Adrenal gland (tissue), 9 donors: ENCODE measurements at regions not wholly inside any gene's neighbourhood (a gene's known extent, or its start where the extent isn't known, plus 50 kb on each side); places are given as distances from the start of the nearest gene placed in this dataset.

Experiments used
- DNase-seq, 7 donors: peaks; one replicate each; pipeline ENCODE4 v3.0.0-alpha.2; 2019 to 2020
- H3K27ac ChIP-seq, 5 donors: fragments of 200-600 bp; sonication (generic) in 4 of 5; 1 replicate in 3 of 5; 2 replicates in 2 of 5; pipeline versions ENCODE4 v1.5.1 to v1.8.0; 2016 to 2020; ENCODE audit warnings: mild to moderate bottlenecking in 1 of 5
- H3K27me3 ChIP-seq: fragments of 200-600 bp; 2 replicates; pipeline ENCODE4 v1.8.0; 2021
- H3K36me3 ChIP-seq, 2 donors: fragments of 200-600 bp; replicated peaks in 1 of 2; 1 replicate in 1 of 2; 2 replicates in 1 of 2; pipeline versions ENCODE4 v1.5.1 to v1.8.0; 2018 to 2022
- H3K4me1 ChIP-seq, 2 donors: fragments of 200-600 bp; replicated peaks in 1 of 2; 1 replicate in 1 of 2; 2 replicates in 1 of 2; pipeline versions ENCODE4 v1.5.1 to v1.8.0; 2018 to 2021
- H3K4me3 ChIP-seq, 4 donors: fragments of 200-600 bp; sonication (generic) in 3 of 4; one replicate each; pipeline ENCODE4 v1.5.1; 2016 to 2018
- H3K9me3 ChIP-seq, 3 donors: fragments of 200-600 bp; sonication (generic) in 1 of 3; replicated peaks in 1 of 3; 1 replicate in 2 of 3; 2 replicates in 1 of 3; pipeline versions ENCODE4 v1.5.1 to v1.8.0; 2016 to 2021
- CTCF ChIP-seq, 6 experiments: fragments of 450-650 bp in 4 of 6; fragments of 200-600 bp in 2 of 6; sonication (generic) in 1 of 6; IDR thresholded peaks; 1 replicate in 5 of 6; 2 replicates in 1 of 6; pipeline versions ENCODE4 v1.5.1 to v1.8.0; 2016 to 2021; ENCODE audit warnings: antibody characterized with exemption in 6 of 6, mild to moderate bottlenecking in 2 of 6, moderate library complexity in 1 of 6
- POLR2A ChIP-seq, 2 donors: fragments of 450-650 bp; IDR thresholded peaks; one replicate each; pipeline ENCODE4 v1.6.1; 2017; ENCODE audit warnings: antibody characterized with exemption in 2 of 2, mild to moderate bottlenecking in 2 of 2, moderate library complexity in 1 of 2
- WGBS, 4 donors: extraction: QIAGEN DNeasy Blood & Tissue Kit in 2 of 4; methylation state at CpG; one replicate each; pipeline versions ENCODE4 v1.1.5 to v1.1.7; 2013 to 2017; 5-methylcytosine and 5-hydroxymethylcytosine counted together
- intact Hi-C, 2 donors: fragments of 100-400 bp; cut with DNase I; formaldehyde crosslinking; loops; one replicate each; pipeline versions ENCODE4 v1.14.1 to v1.15.0; 2022 to 2023
- donor health status: healthy with polysubstance abuse.
- donor health status: Bipolar disorder and iron deficiency.
- donor health status: DM: yes; HTN: yes; CAD: no.
- donor health status: DM: no; HTN: no; CAD: no.
- donor health status: DM: no; HTN: no; CAD: no.

DNA sequence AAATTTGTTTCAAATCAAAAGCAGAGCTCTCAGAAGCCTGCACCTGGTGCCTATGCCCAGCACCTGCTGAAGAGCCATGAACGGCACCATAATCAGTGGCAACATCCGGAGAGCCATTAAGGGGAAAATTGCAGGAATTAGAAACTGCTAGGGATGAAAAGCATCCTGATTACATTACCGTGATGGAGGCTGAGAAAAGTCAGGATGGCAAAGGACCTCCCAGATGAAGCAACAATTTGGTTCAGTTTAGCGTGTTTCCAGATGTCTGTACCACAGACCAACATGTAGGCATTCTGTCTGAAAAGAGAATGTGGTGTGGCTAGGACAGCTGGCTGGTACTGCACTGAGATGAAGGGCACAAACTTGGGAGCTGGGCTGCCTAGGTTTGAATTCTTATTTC is 106.1 kb downstream of the EOMES start:
- TF ChIP-seq CTCF (IDR thresholded peaks at IDR 0.05) = no peak
- no peak for TF ChIP-seq POLR2A (IDR thresholded peaks at IDR 0.05)
- Histone ChIP-seq H3K9me3 (peaks cover 0 to 6% (median 0%) of the 10 kb centered on the region in 3 donors), H3K27ac (no peak overlapping the region), H3K27me3 (no peaks in the 10 kb centered on the region), H3K36me3 (no peaks in the 10 kb centered on the region), H3K4me3 (no peak overlapping the region), H3K4me1 (no peaks in the 10 kb centered on the region)
- intact Hi-C loops = no loop called here
- WGBS, 4 donors = 85 to 93% (median 91%) methylated on average over 4 of the region's 4 CpGs
- no peak for DNase-seq

GRCh38 chr3:27615555-27615954 is 106.6 kb downstream of the EOMES start:
- H3K9me3 ChIP-seq = peaks cover 0 to 6% (median 0%) of the 10 kb centered on the region in 3 donors
- no peaks in the 10 kb centered on the region for H3K36me3 ChIP-seq
- WGBS, 4 donors = 83 to 93% (median 89%) methylated on average over 1 of the region's 1 CpG
- no peak for DNase-seq
- no peaks in the 10 kb centered on the region for H3K4me1 ChIP-seq
- no peak overlapping the region for H3K27ac ChIP-seq
- no peaks in the 10 kb centered on the region for H3K27me3 ChIP-seq
- no peak overlapping the region for H3K4me3 ChIP-seq
- TF ChIP-seq CTCF (IDR thresholded peaks at IDR 0.05) (no peak), POLR2A (IDR thresholded peaks at IDR 0.05) (no peak)
- intact Hi-C loops = no loop called here

GRCh38 chr3:27614592-27614991 is 107.5 kb downstream of the EOMES start:
- Histone ChIP-seq H3K4me1 (no peaks in the 10 kb centered on the region), H3K27ac (no peak overlapping the region), H3K9me3 (peaks cover 0 to 6% (median 0%) of the 10 kb centered on the region in 3 donors), H3K27me3 (no peaks in the 10 kb centered on the region), H3K36me3 (no peaks in the 10 kb centered on the region), H3K4me3 (no peak overlapping the region)
- intact Hi-C loops = no loop called here
- WGBS, 4 donors = 69 to 89% (median 78%) methylated on average over 4 of the region's 4 CpGs
- TF ChIP-seq POLR2A (IDR thresholded peaks at IDR 0.05) (no peak), CTCF (IDR thresholded peaks at IDR 0.05) (no peak)
- DNase-seq = no peak

DNA sequence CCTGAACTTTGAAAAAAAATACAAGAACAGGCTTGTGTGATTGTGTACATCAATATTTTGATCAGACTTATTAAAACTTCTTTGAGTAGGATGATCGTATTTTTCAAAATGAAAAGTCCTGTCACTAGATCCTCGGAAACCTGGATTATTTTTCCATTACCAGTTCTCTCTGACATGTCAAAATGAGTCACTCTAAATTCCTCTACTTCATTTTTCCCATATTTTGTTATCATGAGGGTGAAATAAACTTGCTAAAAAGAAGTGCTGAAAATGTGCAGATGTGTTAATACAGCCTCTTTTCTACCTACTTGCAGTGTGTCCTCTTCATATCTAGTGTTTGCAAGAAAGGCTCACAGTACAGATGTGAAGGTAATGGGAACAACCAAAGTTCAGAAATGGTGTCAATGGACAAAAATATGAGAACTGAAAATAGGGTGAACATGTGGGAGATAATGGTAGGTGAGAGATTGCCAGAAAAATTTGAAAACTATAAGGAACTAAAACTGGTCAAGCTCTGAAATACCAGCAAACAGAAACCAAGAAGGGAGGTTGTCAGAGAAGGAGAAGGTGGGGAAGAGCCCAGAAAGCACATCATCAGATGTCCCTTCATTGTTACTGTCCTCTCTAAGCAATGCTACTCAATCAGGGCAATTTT is 108.2 kb downstream of the EOMES start:
- Histone ChIP-seq H3K36me3 (no peaks in the 10 kb centered on the region), H3K27me3 (no peaks in the 10 kb centered on the region), H3K4me1 (no peaks in the 10 kb centered on the region), H3K4me3 (no peak overlapping the region), H3K9me3 (peaks cover 0 to 6% (median 0%) of the 10 kb centered on the region in 3 donors), H3K27ac (no peak overlapping the region)
- intact Hi-C loops = no loop called here
- DNase-seq = no peak
- TF ChIP-seq POLR2A (IDR thresholded peaks at IDR 0.05) = no peak
- no peak for TF ChIP-seq CTCF (IDR thresholded peaks at IDR 0.05)
- WGBS, 4 donors = 75 to 91% (median 79%) methylated on average over 2 of the region's 2 CpGs
